Neutrophil (primary cell): ENCODE measurements at regions not wholly inside any gene's neighbourhood (a gene's known extent, or its start where the extent isn't known, plus 50 kb on each side); places are given as distances from the start of the nearest gene placed in this dataset.

Source experiments
- H3K27ac ChIP-seq: fragments of 200-600 bp; sonication (generic); 2 replicates; pipeline ENCODE4 v1.5.1; 2016; ENCODE audit warnings: mild to moderate bottlenecking, moderate library complexity
- H3K27me3 ChIP-seq: fragments of 200-600 bp; sonication (generic); 2 replicates; pipeline ENCODE4 v1.6.0; 2016; ENCODE audit warnings: mild to moderate bottlenecking
- H3K36me3 ChIP-seq: fragments of 200-600 bp; sonication (generic); 2 replicates; pipeline ENCODE4 v1.5.1; 2017
- H3K4me1 ChIP-seq, 2 experiments: fragments of 200-600 bp in 1 of 2; sonication (generic) in 1 of 2; 1 replicate in 1 of 2; 2 replicates in 1 of 2; pipeline versions ENCODE4 v1.5.1 to v1.6.1; 2013 to 2016; ENCODE audit warnings: low read depth in 1 of 2, low read length in 1 of 2, mild to moderate bottlenecking in 1 of 2, moderate library complexity in 1 of 2; ENCODE audit not compliant: control insufficient read depth in 1 of 2, insufficient read depth in 1 of 2
- H3K4me3 ChIP-seq, 2 experiments: fragments of 200-600 bp in 1 of 2; sonication (generic) in 1 of 2; 1 replicate in 1 of 2; 2 replicates in 1 of 2; pipeline ENCODE4 v1.5.1; 2013 to 2016; ENCODE audit warnings: low read depth in 1 of 2, low read length in 1 of 2, mild to moderate bottlenecking in 1 of 2, moderate library complexity in 1 of 2
- H3K9me3 ChIP-seq: fragments of 200-600 bp; sonication (generic); 2 replicates; pipeline ENCODE4 v1.5.1; 2016
- TF ChIP-seq, protein P1 (sequence below): fragments of 200-600 bp; sonication (generic); IDR thresholded peaks from 2 replicates; pipeline ENCODE4 v1.5.1; 2016; ENCODE audit warnings: antibody characterized with exemption

DNA sequence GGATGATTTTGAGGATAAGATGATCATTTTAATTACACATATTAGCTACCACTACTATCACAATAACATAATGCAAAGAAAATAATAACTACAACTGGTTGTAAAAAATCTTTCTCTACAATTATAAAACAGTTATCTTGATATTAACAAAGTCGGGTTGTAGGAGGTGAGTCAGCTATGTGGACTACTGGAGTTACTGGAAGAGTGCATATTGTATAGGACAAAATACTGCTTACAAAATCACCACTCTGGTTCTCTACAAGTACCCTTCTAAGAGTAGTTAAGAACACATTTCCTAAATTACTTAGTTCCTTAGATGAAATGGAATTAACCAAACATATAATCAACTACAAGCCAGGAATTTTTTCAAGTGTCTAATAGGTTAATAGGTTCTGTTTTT is 74.1 kb downstream of the HYCC1 start:
- H3K9me3 ChIP-seq: no peaks in the 10 kb centered on the region
- peaks cover 12% of the 10 kb centered on the region for H3K27me3 ChIP-seq
- H3K36me3 ChIP-seq: no peaks in the 10 kb centered on the region
- H3K27ac ChIP-seq: no peak overlapping the region
- TF ChIP-seq, protein P1, sequence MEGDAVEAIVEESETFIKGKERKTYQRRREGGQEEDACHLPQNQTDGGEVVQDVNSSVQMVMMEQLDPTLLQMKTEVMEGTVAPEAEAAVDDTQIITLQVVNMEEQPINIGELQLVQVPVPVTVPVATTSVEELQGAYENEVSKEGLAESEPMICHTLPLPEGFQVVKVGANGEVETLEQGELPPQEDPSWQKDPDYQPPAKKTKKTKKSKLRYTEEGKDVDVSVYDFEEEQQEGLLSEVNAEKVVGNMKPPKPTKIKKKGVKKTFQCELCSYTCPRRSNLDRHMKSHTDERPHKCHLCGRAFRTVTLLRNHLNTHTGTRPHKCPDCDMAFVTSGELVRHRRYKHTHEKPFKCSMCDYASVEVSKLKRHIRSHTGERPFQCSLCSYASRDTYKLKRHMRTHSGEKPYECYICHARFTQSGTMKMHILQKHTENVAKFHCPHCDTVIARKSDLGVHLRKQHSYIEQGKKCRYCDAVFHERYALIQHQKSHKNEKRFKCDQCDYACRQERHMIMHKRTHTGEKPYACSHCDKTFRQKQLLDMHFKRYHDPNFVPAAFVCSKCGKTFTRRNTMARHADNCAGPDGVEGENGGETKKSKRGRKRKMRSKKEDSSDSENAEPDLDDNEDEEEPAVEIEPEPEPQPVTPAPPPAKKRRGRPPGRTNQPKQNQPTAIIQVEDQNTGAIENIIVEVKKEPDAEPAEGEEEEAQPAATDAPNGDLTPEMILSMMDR: no peak
- H3K4me1 ChIP-seq: no peaks in the 10 kb centered on the region
- no peak overlapping the region for H3K4me3 ChIP-seq

DNA sequence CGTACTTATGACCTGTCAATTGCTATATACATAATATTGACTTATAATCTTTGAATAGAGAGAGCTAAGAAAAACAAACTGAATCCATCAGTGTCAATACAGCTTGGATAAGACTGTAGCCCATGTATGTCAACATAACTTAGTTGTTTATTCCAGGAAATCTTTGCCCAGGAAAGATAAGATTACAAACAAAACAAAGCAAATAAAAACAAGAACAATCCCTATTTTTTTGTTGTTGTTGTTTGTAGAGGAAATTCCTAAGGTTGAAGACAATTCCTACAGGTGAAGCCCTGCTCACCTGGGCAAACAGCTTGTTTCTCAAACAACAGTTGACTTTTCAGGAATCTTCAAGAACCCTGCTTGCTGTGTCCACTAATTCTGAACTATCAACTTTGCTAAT is 76.0 kb downstream of the HYCC1 start:
- H3K4me1 ChIP-seq: no peaks in the 10 kb centered on the region
- no peak overlapping the region for H3K27ac ChIP-seq
- H3K4me3 ChIP-seq: no peak overlapping the region
- no peaks in the 10 kb centered on the region for H3K9me3 ChIP-seq
- TF ChIP-seq, protein P1: no peak
- H3K27me3 ChIP-seq: peaks cover 24% of the 10 kb centered on the region
- H3K36me3 ChIP-seq: no peaks in the 10 kb centered on the region

DNA sequence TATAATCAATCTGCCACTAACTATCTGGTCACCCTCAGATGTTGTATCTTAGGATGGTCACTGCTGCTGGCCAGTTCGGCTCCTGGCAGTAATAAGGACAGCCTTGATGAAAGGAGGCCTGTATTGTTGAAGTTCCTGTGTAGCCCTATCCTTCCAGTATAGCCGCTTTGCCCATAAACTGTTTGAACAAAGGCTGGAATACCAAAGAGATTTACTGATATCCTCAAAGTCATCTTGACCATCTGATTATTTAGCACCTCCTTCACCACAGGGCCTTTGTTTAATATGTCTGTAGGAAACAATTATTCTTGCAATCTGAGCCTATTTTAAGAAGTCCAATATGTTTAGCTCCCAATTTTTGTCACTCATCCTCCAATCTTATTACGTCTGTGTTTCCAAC is 77.7 kb downstream of the HYCC1 start:
- no peak overlapping the region for H3K27ac ChIP-seq
- peaks cover 24% of the 10 kb centered on the region for H3K27me3 ChIP-seq
- TF ChIP-seq, protein P1: no peak
- H3K4me1 ChIP-seq: no peaks in the 10 kb centered on the region
- H3K9me3 ChIP-seq: no peaks in the 10 kb centered on the region
- H3K4me3 ChIP-seq: no peak overlapping the region
- H3K36me3 ChIP-seq: no peaks in the 10 kb centered on the region

DNA sequence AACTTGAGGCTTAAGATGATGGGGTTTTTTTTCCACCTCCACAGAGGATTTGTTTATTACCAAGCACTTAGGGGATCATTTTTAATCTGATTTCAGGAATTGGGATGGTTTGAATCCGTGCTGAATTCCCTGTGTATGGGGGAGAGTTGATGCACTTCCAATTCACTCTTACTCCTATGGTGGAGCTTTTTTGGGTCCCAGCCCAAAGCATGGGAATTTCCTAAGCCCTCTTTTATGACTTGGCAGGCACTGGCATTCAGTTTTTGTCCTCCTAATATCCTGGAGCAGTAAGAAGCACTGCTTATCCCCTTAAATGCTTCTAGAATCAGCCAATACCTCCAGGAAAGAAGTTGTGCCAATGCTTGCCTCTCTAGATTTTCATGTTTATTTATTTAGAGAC is 78.7 kb downstream of the HYCC1 start:
- TF ChIP-seq, protein P1: no peak
- Histone ChIP-seq H3K27ac (no peak overlapping the region), H3K27me3 (peaks cover 24% of the 10 kb centered on the region), H3K36me3 (no peaks in the 10 kb centered on the region), H3K9me3 (no peaks in the 10 kb centered on the region), H3K4me3 (no peak overlapping the region), H3K4me1 (no peaks in the 10 kb centered on the region)

DNA sequence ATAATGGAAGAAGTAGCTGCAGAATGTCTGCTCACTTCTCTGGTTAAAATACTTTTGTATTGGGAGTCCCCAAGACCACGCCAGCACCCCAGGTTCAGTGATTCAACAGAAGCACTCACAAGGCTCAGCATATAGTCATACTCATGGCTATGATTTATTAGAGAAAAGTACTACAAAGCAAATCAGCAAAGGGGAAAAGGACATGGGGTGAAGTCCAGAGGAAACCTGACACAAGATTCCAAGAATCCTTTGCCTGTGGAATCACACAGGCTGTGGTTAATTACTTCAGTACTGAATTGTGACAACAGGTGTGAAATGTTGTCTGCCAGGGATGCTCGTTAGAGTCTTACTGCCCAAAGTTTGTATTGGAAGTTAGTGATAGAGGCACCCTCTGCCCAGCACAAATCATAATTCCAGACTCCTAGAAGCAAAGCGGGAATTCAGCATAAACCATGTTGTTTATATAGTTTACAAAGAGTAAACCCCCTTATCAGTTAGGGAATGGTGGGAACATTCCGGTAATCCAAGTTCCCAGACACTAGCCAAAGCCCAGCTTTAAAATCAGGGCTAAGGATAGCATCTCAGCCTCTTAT is 79.4 kb downstream of the HYCC1 start:
- Histone ChIP-seq H3K27ac (no peak overlapping the region), H3K36me3 (no peaks in the 10 kb centered on the region), H3K4me3 (no peak overlapping the region), H3K9me3 (no peaks in the 10 kb centered on the region), H3K4me1 (no peaks in the 10 kb centered on the region), H3K27me3 (peaks cover 24% of the 10 kb centered on the region)
- TF ChIP-seq, protein P1: no peak

DNA sequence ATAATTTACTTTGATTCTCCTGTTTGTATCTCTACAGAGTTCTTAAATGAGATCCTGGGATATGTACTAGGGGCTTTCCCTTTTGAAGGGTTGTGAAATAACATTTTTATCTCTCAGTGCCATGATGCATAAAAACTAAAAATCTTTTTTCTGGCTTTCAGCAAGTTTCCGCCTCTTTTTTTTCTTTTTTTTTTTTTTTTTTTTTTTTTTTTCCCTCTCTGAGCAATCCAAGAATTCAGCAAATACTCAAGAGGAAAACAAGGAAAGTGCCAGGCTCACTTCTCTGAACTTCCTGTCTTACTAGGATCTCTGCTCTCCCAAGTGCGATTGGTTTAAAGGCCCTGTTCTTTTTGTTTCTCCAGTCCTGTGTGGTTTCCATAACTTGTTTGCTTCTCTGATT is 79.9 kb downstream of the HYCC1 start:
- TF ChIP-seq, protein P1: no peak
- Histone ChIP-seq H3K4me3 (no peak overlapping the region), H3K4me1 (no peaks in the 10 kb centered on the region), H3K9me3 (no peaks in the 10 kb centered on the region), H3K36me3 (no peaks in the 10 kb centered on the region), H3K27ac (no peak overlapping the region), H3K27me3 (peaks cover 24% of the 10 kb centered on the region)
